GM18507 (cell line): ENCODE measurements at regions not wholly inside any gene's neighbourhood (a gene's known extent, or its start where the extent isn't known, plus 50 kb on each side); places are given as distances from the start of the nearest gene placed in this dataset.

Source experiments
- DNase-seq: peaks from one replicate; pipeline ENCODE4 v3.0.0; 2011; ENCODE audit warnings: low read depth; ENCODE audit not compliant: insufficient read length; ENCODE audit errors: extremely low spot score
- FAIRE-seq: peaks from 2 replicates; lab custom pipeline; 2011; peaks lifted over from hg19 to GRCh38; lab: Jason Lieb, UNC

DNA sequence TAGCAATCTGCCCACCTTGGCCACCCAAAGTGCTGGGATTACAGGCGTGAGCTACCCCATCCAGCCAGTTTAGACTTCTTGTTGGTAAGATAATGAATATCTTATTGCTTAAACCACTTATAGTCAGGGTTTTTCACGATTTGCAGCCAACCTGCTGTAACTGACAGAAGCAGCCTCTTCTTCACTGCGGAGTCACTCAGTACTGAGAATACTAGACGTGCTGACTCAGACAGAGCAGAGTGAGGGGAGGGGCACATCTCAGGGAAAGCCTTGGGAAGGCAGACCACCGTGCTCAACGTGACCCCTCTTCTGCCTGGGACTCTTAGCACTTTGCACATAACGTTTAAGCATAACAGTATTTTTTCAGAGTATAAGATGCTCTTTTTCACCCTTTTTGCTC is 74.3 kb upstream of the ARHGEF7 start:
- no peak for DNase-seq

DNA sequence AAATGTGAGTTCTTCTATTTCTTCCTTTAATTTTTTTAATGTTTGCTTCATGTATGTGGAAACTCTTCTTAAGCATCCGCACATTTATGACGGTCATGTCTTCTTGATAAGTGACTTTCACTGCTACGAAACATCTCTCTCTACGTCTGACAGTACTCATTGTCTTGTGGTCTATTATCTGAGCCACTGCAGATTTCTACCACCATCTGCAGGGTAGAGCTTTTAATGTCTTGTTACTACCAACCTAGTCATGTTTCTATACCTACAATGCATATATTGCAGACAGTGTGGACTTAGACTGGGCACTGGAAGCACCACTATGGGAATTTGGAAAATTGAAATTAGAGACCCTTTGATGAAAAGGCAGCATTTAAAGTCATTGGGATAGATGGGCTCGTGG is 75.4 kb upstream of the ARHGEF7 start:
- no peak for DNase-seq
- no peak for FAIRE-seq

More for the DNA sequence above, 74.3 kb upstream of the ARHGEF7 start:
- FAIRE-seq: no peak

DNA sequence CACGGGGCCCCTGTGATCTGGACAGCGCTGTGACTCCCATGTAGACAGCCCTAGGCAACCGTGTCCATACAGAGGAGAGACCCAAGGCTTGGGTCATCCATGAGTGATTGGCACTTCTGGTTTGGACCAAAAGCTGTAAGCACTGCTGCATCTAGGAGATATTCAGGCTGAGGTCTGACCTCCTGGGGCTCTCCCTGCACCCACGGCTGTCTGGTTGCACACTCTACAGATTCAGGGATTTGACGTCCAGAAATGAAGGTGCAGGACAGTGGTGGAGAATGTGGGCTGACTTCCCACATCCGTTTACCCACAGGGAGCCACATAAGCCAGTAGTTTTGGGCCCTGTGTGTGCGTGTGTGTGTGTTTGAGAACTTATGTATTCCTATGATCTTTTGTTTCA is 76.2 kb upstream of the ARHGEF7 start:
- no peak for DNase-seq
- no peak for FAIRE-seq

DNA sequence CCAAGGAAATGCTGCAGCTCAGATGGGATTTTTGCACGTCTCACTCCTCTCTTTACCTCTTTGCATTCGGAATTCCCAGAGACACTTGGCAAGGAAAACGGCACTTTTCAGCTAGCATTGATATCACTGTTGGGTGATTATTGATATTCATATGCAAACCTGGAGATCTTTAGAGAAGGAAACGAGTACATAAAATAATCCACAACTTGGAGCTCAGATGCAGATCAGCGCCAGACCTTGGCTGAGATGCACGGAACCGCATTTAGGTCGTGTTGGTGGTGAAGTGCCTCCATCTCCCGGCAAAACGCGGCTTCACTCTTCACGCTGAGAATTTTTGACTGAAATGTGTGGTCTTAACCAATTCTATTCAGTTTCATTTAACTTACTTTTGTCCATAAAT is 77.2 kb upstream of the ARHGEF7 start:
- FAIRE-seq (no peak), DNase-seq (no peak)

DNA sequence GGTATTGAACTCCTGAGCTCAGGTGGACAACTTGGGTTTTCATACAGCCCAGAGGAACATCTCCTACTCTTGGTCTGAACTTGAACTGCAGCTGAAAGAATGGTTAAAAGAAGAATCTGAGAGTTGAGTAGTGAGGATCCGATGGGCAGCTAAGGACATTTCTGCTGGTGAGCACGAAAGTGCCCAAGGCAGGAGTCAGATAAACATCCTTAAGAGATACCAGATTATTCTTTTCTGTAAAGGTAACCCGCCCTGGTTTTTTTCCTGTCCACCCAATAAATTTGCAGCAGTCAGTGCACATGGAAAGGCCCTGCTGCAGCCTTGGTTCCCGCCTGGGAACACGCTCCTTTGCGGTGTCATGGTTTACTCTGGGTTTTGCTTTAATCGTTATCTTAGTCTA is 78.4 kb upstream of the ARHGEF7 start:
- FAIRE-seq (no peak), DNase-seq (no peak)

DNA sequence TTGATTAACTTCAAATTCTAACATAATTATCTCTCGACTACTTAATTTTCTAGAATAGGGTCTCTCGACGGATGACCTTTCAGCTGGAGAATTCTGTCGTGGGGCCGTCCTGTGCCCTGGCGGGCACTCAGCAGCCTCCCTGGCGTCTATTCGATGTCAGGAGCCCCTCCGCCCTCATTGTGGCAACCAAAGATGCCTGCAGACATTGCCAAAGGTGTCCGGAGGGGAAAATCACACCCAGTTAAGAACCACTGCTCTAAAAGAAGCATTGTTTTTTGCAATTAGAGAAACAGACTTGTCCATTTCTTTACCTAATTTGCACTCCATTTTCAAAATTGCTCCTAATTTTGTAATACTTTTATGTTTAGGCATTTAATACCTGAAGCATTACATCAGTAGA is 79.2 kb upstream of the ARHGEF7 start:
- FAIRE-seq: no peak
- DNase-seq: no peak

DNA sequence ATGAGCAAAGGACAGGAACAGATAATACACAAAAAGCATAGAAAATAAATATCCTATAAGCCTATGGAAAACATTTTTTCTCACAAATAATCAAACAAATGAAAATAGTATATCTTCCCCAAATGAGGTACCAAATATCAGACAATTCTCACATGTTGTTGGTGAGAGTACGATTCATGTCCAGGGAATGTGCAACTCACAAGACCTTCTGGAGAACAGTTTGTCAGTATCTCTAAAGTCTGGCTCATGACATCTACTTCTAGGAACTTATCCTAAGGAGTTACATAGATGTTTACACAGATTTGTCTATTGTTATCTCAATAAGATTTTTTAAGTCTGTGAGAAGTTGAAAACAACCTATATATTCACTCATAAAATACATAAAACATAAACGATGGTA is 80.3 kb upstream of the ARHGEF7 start:
- DNase-seq (no peak), FAIRE-seq (no peak)

DNA sequence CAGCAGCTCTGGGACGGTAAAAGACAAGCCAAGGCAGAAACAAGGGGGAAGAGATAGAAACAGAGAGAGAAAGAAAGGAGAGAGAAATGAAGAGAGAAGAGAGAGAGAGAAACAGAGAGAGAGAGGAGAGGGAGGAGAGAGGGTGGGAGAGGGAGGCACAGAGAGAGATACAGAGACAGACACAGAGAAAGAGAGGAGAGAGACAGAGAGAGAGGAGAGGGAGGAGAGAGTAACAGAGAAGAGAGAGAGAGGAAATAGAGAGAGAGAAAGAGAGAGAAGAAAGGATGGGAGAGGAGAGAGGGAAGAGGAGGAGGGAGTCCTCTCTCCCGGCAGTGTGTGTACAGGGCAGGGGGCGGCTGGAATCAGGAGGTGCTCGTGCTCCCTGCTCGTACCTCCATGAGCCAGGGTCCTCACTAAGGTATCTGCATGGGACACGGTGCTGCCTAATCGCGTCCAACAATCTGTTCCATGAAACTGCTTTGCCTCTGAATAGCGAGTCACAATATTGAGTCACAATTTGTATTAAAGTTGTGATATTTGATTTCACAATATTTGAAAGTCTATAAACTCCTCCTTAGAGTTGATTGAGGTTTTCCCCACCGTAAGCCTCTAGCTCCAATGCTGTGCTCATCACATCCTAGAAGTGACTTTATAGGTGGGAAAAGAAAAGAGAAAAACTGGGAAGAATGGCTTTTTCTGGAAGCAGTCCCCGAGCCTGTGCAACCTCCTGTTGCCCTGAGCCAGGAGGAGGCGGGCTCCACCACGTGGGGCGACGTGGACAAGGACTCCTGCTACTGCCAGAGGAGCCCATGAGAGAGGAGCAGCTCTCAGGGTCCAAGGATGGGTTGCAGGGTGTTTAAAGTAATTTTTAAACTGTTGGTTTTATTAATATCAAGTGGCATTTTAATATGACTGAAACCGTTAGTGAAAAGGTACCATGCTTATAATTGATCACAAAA is 81.7 kb upstream of the ARHGEF7 start:
- no peak for FAIRE-seq
- DNase-seq: no peak

DNA sequence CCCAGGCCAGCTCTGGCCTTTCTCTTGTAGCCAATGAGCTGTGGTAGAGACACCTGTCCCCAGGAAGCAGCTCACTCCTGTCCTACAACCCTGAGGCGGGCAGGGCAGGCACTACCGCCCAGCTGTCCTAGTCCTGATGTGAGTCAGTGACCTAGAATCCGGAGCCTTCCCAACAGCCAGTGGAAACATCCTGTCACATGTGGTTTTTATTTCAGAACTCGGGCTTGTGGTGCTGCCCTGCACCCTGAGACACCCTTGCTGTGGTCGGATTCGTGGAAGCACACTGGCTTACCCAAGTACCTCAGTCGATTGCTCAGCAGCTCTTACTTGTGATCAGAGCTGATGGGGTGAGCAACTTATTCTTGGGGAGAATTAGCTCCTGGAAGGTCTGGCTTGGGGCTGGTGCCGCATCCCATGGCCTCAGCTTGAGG is 83.6 kb upstream of the ARHGEF7 start:
- no peak for FAIRE-seq
- no peak for DNase-seq

DNA sequence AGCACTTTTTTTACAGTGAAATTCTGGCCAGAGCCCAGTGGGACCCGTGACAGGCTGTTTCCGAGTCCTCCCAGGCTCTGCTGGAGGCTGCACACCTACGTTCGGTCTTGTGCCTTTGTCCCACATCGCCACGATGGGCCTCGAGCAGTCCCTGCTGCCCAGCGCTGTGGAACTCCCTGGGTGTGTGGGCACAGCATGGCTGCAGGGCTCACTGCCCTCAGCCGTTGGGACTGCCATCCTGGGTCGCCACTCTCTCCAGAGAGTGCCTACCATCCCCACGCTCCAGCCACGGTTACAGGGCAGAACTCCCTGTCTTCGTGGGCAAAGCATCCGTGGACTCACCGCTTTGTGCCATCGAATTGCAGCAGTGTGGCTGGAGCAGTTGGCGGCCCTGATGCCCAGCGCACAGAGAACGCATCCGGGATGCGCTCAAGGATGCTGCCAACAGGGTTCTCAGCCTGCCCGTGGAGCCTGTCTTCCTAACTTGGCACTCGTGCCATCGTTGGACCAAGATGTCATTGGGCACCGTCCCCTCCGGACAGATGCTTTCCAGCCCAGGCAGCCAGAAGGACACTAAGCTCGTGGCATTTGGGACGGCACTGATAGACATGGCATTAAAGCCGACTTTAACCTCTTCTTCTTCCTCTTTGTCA is 85.0 kb upstream of the ARHGEF7 start:
- DNase-seq: no peak
- FAIRE-seq: no peak

DNA sequence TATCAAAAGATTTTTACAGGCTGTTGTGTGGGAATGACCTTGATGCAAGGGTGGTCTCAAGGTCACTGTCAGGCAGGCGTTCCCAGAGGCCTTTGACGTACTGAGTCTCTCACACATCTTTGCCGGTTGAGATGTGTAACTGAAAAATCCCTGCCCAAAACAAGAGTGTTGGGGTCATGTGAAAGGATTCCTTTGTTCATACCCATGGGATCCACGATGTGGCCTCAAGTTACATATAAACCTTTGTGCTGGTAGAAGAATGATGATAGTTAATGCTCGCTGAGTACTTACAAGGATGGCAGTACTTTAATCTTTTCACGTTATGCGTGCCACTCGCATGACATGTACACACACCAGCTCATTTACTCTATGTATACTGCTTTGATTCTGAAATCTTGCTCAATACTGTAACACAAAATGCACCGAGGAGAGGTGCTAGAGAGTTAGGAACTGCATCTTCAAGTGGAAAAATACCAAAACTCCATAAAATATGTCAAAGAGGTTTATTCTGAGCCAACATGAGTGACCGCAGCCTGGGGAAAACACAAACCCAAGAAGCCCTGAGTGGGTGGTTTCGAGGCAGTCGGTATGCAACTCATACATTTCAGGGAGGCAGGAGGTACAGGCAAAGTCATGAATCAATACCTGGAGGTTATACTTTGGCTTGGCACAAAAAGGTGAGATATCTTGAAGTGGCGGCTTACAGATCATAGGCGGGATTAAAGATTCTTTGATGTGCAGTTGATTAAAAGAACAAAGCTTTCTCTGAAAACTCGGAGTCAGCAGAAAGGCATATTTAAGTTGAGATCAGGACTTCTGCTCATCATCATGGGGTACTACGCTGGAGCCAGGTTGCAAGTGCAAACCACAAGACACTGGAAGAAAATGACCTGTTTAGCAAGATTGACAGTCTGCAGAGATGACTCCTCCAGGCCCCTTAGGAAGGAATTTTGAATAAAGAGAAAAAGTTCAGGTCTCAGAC is 87.4 kb upstream of the ARHGEF7 start:
- no peak for DNase-seq
- no peak for FAIRE-seq

DNA sequence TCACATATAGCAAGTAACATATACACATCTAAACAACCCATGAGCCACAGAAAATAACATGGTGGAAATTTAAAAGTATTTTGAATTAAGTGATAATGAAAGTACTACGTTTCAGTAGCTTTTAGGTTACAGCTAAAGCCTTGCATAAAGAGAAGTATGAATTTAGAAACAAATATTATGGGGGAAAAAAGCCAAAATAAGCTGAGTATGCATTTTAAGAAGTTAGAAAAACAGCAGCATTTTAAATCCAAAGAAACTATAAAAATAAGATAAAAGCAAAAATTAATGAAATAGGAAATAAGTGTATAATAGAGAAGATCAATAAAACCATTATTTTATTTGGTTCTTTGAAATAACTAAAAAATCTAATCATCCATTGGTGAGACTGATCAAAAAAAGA is 89.8 kb upstream of the ARHGEF7 start:
- DNase-seq (no peak), FAIRE-seq (no peak)

DNA sequence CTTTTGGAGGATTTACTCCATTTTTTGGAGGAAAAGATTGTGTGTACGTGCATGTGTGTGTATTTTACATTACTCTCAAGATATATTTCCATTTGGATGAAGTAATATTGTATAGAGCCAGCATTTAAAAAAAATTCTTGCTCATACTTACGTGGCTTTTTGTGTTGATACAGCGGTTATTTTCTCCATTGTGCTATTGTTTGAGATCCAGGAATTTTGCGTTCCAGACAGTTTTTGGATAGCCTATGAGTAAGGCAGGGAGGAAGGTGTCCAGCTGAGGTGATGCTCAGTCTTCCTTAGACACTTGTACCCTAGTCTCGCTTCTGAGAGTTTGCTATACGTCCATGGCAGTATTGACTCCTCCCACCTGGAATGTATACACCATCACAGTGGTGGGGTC is 92.2 kb upstream of the ARHGEF7 start:
- DNase-seq: no peak
- FAIRE-seq: no peak

DNA sequence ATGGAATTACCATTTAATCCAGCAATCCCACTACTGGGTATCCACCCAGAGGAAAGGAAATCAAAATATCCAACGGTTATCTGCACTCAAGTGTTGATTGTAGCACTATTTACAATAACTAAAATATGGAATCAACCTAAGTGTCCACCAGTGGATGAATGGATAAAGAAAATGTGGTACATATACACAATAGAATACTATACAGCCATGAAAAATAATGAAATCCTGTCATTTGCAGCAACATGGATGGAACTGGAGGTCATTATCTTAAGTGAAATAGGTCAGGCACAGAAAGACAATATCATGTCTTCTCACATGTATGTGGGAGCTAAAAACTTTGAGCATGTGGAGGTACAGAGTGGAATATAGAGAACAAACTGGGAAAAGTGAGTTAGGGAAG is 92.9 kb upstream of the ARHGEF7 start:
- DNase-seq (no peak), FAIRE-seq (no peak)

DNA sequence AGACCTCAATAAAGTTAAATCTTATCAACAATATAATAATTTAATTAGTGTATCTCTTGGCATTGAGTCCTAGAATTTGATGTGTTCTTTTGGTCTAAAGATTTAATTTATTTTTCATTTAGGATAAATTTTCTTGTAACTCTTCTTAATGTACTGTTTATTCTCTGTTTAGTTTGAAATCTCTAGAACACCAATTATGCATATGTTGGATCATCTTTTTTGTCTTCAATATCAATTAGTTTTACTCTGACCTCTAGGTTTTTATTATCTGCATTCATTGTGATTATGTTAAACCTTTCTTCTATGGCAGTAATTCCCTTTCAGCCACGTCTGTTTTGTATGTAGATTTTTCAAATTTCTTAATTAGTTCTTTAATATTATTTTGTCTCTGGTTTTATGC is 93.8 kb upstream of the ARHGEF7 start:
- no peak for DNase-seq
- FAIRE-seq: no peak

DNA sequence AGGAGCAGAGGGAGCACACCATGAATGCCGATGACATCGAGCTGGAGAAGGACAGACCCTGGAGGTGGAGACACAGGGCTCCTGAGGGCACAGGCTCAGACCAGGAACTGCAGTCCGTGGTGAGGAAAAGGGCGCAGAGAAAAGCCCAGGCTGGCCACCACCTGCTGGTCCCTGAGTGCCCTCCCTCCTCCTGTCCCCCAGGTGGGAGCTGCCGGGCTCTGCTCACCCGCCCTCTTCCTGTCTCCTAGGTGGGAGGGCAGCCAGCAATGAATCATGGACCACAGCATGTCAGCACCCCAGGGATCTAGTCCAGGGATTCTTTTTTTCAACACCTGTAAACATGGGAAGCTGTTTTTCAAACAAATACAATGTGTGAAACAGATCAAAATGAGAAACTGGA is 94.6 kb upstream of the ARHGEF7 start:
- FAIRE-seq (no peak), DNase-seq (no peak)

DNA sequence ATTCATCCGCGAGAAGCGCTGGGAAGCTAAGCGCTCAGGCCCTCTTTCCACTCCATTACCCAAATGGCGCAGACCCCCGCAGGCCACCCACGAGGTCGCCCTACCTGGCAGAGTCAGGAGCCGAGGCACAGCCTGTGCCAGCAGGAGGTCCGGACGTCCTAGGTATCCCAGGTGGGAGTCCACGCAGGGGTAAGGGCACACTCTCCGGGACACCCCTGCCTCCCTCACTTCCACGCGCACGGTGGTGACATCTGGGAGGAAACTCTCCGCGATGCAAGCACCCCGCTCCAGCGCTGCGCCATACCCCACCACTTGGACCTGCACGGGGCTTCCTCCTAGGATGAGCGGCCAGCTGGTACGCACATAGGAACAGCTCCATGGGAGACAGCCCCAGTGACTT is 95.1 kb upstream of the ARHGEF7 start:
- DNase-seq: no peak
- FAIRE-seq: no peak

DNA sequence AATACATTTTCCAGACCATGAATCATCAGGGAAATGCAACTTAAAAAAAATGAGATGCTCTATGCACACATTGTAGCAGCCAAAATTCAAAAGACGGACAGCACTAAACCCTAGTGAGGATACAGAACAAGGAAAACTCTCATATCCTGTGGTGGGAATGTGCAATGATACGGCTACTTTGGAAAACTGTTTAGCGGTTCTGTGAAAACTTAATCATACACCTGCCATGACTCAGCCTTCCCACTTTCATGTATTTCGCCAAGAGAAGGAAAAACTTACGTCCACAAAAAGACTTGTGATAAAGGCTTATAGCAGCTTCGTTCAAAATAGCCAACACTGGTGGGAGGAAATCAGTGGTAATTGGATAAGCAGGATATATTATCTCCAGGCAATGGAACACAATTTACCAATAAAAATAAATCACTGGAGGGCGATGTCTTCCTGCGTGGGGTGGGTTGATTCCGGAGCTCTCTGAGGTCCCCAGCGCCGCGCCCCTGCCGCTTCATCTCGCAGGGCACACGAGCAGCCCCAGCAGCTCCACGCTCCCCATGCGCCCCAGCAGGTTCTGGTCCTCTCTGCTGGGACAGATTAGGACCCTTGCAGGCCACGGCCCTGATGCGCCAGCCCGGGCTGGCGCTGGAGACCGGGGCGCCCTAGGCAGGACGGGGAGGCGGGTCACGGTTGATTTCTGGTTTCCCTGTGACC is 97.2 kb upstream of the ARHGEF7 start:
- DNase-seq (no peak), FAIRE-seq (no peak)

DNA sequence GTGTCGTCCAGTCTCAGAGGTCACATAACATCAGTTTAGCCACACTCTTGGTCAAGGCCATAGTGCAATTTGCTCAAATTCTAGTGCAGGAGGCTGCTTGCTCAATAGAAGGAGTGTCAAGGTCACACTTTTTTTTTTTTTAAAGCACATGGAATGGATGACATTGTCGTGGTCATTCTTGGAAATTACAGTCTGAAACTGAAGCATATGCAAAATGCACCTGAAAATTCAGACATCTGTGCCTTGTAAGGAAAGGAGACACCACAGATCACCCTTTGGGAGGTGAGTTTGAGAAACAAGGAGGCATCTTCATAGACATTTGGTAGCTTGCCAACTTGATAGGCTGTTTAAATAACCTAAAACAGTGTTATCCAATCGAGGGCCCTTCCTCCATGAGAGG is 98.3 kb upstream of the ANKRD10 start:
- DNase-seq (no peak), FAIRE-seq (no peak)
